ENCODE measurements at regions not wholly inside any gene's neighbourhood (a gene's known extent, or its start where the extent isn't known, plus 50 kb on each side); places are given as distances from the start of the nearest gene placed in this dataset.

GRCh38 chr2:9770006-9770307 lies 73.3 kb upstream of the TAF1B start:
- intact Hi-C loops (cut with micrococcal nuclease; ENCODE audit: unreplicated experiment): loop anchor here (1.0 kb wide), 1 partner anchor 278 kb away; no protein-coding TSS in a partner anchor
- Mint-ChIP-seq H3K9me3 (ENCODE audit: low read depth, unreplicated experiment) (no peaks in the 10 kb centered on the region), H3K36me3 (ENCODE audit: insufficient read depth, unreplicated experiment) (peaks cover 7% of the 10 kb centered on the region), H3K27me3 (ENCODE audit: unreplicated experiment) (peaks cover 15% of the 10 kb centered on the region), H3K27ac (ENCODE audit: unreplicated experiment) (no peak overlapping the region), H3K4me1 (ENCODE audit: low read depth, unreplicated experiment) (peaks cover 21% of the 10 kb centered on the region), H3K4me3 (ENCODE audit: low read depth, unreplicated experiment) (no peak overlapping the region)
- CTCF ChIA-PET: interaction anchor here (0.5 to 1.6 kb wide), 10 partner anchors 12 to 1019 kb away, joined by 3 to 9 read pairs (median 4); partner anchors contain the start of gene YWHAQ
- TF ChIP-seq CTCF (IDR thresholded peaks at IDR 0.05; ENCODE audit: unreplicated experiment): no peak
- DNase-seq: no peak
- no TSS peak for BruUV-seq (replicated peaks)

GRCh38 chr2:9770308-9771100 lies 72.8 kb upstream of the TAF1B start:
- Mint-ChIP-seq H3K36me3 (ENCODE audit: insufficient read depth, unreplicated experiment) (peaks cover 7% of the 10 kb centered on the region), H3K4me1 (ENCODE audit: low read depth, unreplicated experiment) (peaks cover 15% of the 10 kb centered on the region), H3K4me3 (ENCODE audit: low read depth, unreplicated experiment) (no peak overlapping the region), H3K27me3 (ENCODE audit: unreplicated experiment) (peaks cover 15% of the 10 kb centered on the region), H3K9me3 (ENCODE audit: low read depth, unreplicated experiment) (no peaks in the 10 kb centered on the region), H3K27ac (ENCODE audit: unreplicated experiment) (no peak overlapping the region)
- CTCF ChIA-PET: interaction anchor here (0.5 to 1.6 kb wide), 12 partner anchors 11 to 1020 kb away, joined by 3 to 9 read pairs (median 4); partner anchors contain the start of gene YWHAQ
- peak; percentile 65 for DNase-seq
- intact Hi-C loops (cut with micrococcal nuclease; ENCODE audit: unreplicated experiment): loop anchor here (1.0 kb wide), 1 partner anchor 278 kb away; no protein-coding TSS in a partner anchor
- peak; percentile 74 for TF ChIP-seq CTCF (IDR thresholded peaks at IDR 0.05; ENCODE audit: unreplicated experiment)
- BruUV-seq (replicated peaks): no TSS peak

- intact Hi-C loops (cut with micrococcal nuclease; ENCODE audit: unreplicated experiment): no loop called here
- Mint-ChIP-seq H3K27me3 (ENCODE audit: unreplicated experiment) (peaks cover 15% of the 10 kb centered on the region), H3K4me1 (ENCODE audit: low read depth, unreplicated experiment) (peaks cover 15% of the 10 kb centered on the region), H3K36me3 (ENCODE audit: insufficient read depth, unreplicated experiment) (peaks cover 7% of the 10 kb centered on the region), H3K4me3 (ENCODE audit: low read depth, unreplicated experiment) (no peak overlapping the region), H3K27ac (ENCODE audit: unreplicated experiment) (no peak overlapping the region), H3K9me3 (ENCODE audit: low read depth, unreplicated experiment) (no peaks in the 10 kb centered on the region)
- no peak for TF ChIP-seq CTCF (IDR thresholded peaks at IDR 0.05; ENCODE audit: unreplicated experiment)
- BruUV-seq (replicated peaks): no TSS peak
- no peak for DNase-seq
- CTCF ChIA-PET: interaction anchor here (0.6 to 1.6 kb wide), 9 partner anchors 11 to 326 kb away, joined by 3 to 9 read pairs (median 4); partner anchors contain the start of gene YWHAQ
These were observed 72.2 kb upstream of the TAF1B start for GRCh38 chr2:9771101-9771449.

GRCh38 chr2:9771481-9772017 lies 71.7 kb upstream of the TAF1B start:
- no peak overlapping the region for H3K4me3 Mint-ChIP-seq (ENCODE audit: low read depth, unreplicated experiment)
- peak overlapping the region; percentile 50 for H3K27ac Mint-ChIP-seq (ENCODE audit: unreplicated experiment)
- CTCF ChIA-PET: interaction anchor here (1.2 to 1.6 kb wide), 2 partner anchors 10 to 15 kb away, joined by 4 to 9 read pairs; no protein-coding TSS in a partner anchor
- no TSS peak for BruUV-seq (replicated peaks)
- no peak for TF ChIP-seq CTCF (IDR thresholded peaks at IDR 0.05; ENCODE audit: unreplicated experiment)
- H3K9me3 Mint-ChIP-seq (ENCODE audit: low read depth, unreplicated experiment): no peaks in the 10 kb centered on the region
- H3K27me3 Mint-ChIP-seq (ENCODE audit: unreplicated experiment): peaks cover 15% of the 10 kb centered on the region
- intact Hi-C loops (cut with micrococcal nuclease; ENCODE audit: unreplicated experiment): no loop called here
- H3K4me1 Mint-ChIP-seq (ENCODE audit: low read depth, unreplicated experiment): peaks cover 15% of the 10 kb centered on the region
- H3K36me3 Mint-ChIP-seq (ENCODE audit: insufficient read depth, unreplicated experiment): peaks cover 7% of the 10 kb centered on the region
- DNase-seq: no peak

Data from Calu3 (cell line).